IMR-90 (cell line): ENCODE measurements at regions not wholly inside any gene's neighbourhood (a gene's known extent, or its start where the extent isn't known, plus 50 kb on each side); places are given as distances from the start of the nearest gene placed in this dataset.

Source experiments
- ATAC-seq: fragments of 200-7000 bp; cut with Tn5 transposase; 2 replicates; pipeline ENCODE4 v1.9.1; 2020; ENCODE audit warnings: low read depth, mild to moderate bottlenecking, moderate library complexity
- BruUV-seq: library from RNA; stranded (reverse); fragments of 400-500 nt; replicated peaks from 2 replicates; lab custom pipeline; 2021; lab: Mats Ljungman, UMichigan
- CTCF ChIA-PET: fragments of 300-600 bp; formaldehyde crosslinking; extraction: SDS; loops from one replicate; lab custom pipeline; 2021; ENCODE audit warnings: antibody characterized with exemption; lab: Yijun Ruan, JAX
- POLR2A ChIA-PET: fragments of 300-600 bp; sonication (Branson Sonifier 250); formaldehyde crosslinking; loops from one replicate; lab custom pipeline; 2022; ENCODE audit warnings: antibody characterized with exemption; ENCODE audit not compliant: unreplicated experiment; lab: Charles Lee
- DNase-seq: peaks from one replicate; pipeline ENCODE4 v3.0.0; 2013
- H2AFZ ChIP-seq: replicated peaks from 2 replicates; pipeline ENCODE3; 2013; ENCODE audit warnings: low read length, mild to moderate bottlenecking; ENCODE audit not compliant: poor library complexity
- H2AK5ac ChIP-seq: 2 replicates; pipeline ENCODE4 v1.6.1; 2013; ENCODE audit warnings: low read depth, low read length, inconsistent platforms
- H2AK9ac ChIP-seq: replicated peaks from 2 replicates; pipeline ENCODE3; 2013; ENCODE audit warnings: mild to moderate bottlenecking, low read depth, low read length, moderate library complexity; ENCODE audit not compliant: poor library complexity
- H2BK120ac ChIP-seq: 2 replicates; pipeline ENCODE4 v1.6.1; 2013; ENCODE audit warnings: low read depth, low read length, inconsistent platforms
- H2BK15ac ChIP-seq: 3 replicates; pipeline ENCODE4 v1.6.1; 2013; ENCODE audit warnings: low read depth, low read length, inconsistent platforms
- H2BK20ac ChIP-seq: 2 replicates; pipeline ENCODE4 v1.6.1; 2013; ENCODE audit warnings: low read depth, mild to moderate bottlenecking, inconsistent platforms, low read length, moderate library complexity
- H2BK5ac ChIP-seq: 2 replicates; pipeline ENCODE4 v1.6.1; 2013; ENCODE audit warnings: mild to moderate bottlenecking, low read depth, low read length, inconsistent platforms; ENCODE audit not compliant: poor library complexity, severe bottlenecking
- H3K14ac ChIP-seq: replicated peaks from 2 replicates; pipeline ENCODE4 v1.6.1; 2013; ENCODE audit warnings: low read depth, low read length, inconsistent platforms
- H3K18ac ChIP-seq: 2 replicates; pipeline ENCODE4 v1.6.1; 2013; ENCODE audit warnings: low read depth, low read length, control low read depth
- H3K23ac ChIP-seq: 2 replicates; pipeline ENCODE4 v1.6.1; 2013; ENCODE audit warnings: low read depth, low read length, inconsistent platforms
- H3K27ac ChIP-seq: 2 replicates; pipeline ENCODE4 v1.5.1; 2013; ENCODE audit warnings: mild to moderate bottlenecking, control low read depth, low read length; ENCODE audit not compliant: insufficient read depth
- H3K27me3 ChIP-seq: 2 replicates; pipeline ENCODE4 v1.6.1; 2013; ENCODE audit warnings: low read length; ENCODE audit not compliant: control insufficient read depth, insufficient read depth
- H3K36me3 ChIP-seq: 2 replicates; pipeline ENCODE4 v1.6.1; 2013; ENCODE audit warnings: low read length, mixed read lengths; ENCODE audit not compliant: control insufficient read depth, insufficient read depth
- H3K4ac ChIP-seq: 2 replicates; pipeline ENCODE4 v1.6.1; 2013; ENCODE audit warnings: low read depth, low read length, inconsistent platforms
- H3K4me1 ChIP-seq: 2 replicates; pipeline ENCODE4 v1.6.1; 2013; ENCODE audit warnings: low read length, mixed read lengths; ENCODE audit not compliant: control insufficient read depth, insufficient read depth
- H3K4me2 ChIP-seq: 2 replicates; pipeline ENCODE4 v1.6.1; 2013; ENCODE audit warnings: low read depth, mild to moderate bottlenecking, control low read depth, low read length, moderate library complexity
- H3K4me3 ChIP-seq: 2 replicates; pipeline ENCODE4 v1.5.1; 2013; ENCODE audit warnings: low read depth, mild to moderate bottlenecking, control low read depth, low read length, moderate library complexity; ENCODE audit not compliant: insufficient read depth
- H3K56ac ChIP-seq: 2 replicates; pipeline ENCODE4 v1.6.1; 2013; ENCODE audit warnings: low read length, inconsistent platforms; ENCODE audit not compliant: insufficient read depth; ENCODE audit errors: extremely low read depth
- H3K79me1 ChIP-seq, 2 experiments: 2 replicates each; pipeline ENCODE4 v1.6.1; 2013; ENCODE audit warnings: low read length in 2 of 2, inconsistent platforms in 1 of 2, low read depth in 1 of 2
- H3K9ac ChIP-seq: 2 replicates; pipeline ENCODE4 v1.6.1; 2013; ENCODE audit warnings: low read depth, low read length, control low read depth
- H3K9me1 ChIP-seq: 2 replicates; pipeline ENCODE4 v1.6.1; 2013; ENCODE audit warnings: low read length, inconsistent platforms; ENCODE audit not compliant: insufficient read depth
- H3K9me3 ChIP-seq: 2 replicates; pipeline ENCODE4 v1.6.1; 2013; ENCODE audit warnings: low read length; ENCODE audit not compliant: control insufficient read depth, insufficient read depth
- H4K20me1 ChIP-seq: 2 replicates; pipeline ENCODE4 v1.6.1; 2013; ENCODE audit warnings: low read length, inconsistent platforms; ENCODE audit not compliant: insufficient read depth
- H4K5ac ChIP-seq: 2 replicates; pipeline ENCODE4 v1.6.1; 2013; ENCODE audit warnings: mild to moderate bottlenecking, low read depth, low read length, control low read depth
- H4K8ac ChIP-seq, 2 experiments: 2 replicates each; pipeline ENCODE4 v1.6.1; 2013; ENCODE audit warnings: low read depth in 2 of 2, low read length in 2 of 2, control low read depth in 1 of 2, inconsistent platforms in 1 of 2
- H4K91ac ChIP-seq: 2 replicates; pipeline ENCODE4 v1.6.1; 2013; ENCODE audit warnings: low read depth, low read length, inconsistent platforms; ENCODE audit not compliant: insufficient read depth
- WGBS, 2 experiments: methylation state at CpG; one replicate each; pipeline versions ENCODE4 v1.1.5 to v1.1.7; 2013; ENCODE audit warnings: missing lambda C conversion rate in 2 of 2; ENCODE audit not compliant: insufficient read length in 1 of 2; ENCODE audit errors: extremely low coverage in 2 of 2; 5-methylcytosine and 5-hydroxymethylcytosine counted together
- dilution Hi-C: fragments of 300-500 bp; cut with HindIII; formaldehyde crosslinking; loops from one replicate; pipeline ENCODE4 v1.14.3; 2018; ENCODE audit warnings: low sequenced_read_pairs; ENCODE audit not compliant: unreplicated experiment
- in situ Hi-C: fragments of 300-500 bp; cut with MboI; formaldehyde crosslinking; loops from 3 replicates; pipeline ENCODE4 v1.14.3; 2019; ENCODE audit warnings: low sequenced_read_pairs, inconsistent platforms, mixed read lengths
- intact Hi-C: fragments of 100-400 bp; cut with micrococcal nuclease; formaldehyde crosslinking; loops from 2 replicates; pipeline ENCODE4 v1.10.0; 2022
- TF ChIP-seq, protein P1 (sequence below): fragments of 150-350 bp; IDR thresholded peaks from 2 replicates; pipeline ENCODE4 v1.6.1; 2016; ENCODE audit warnings: low read depth, mild to moderate bottlenecking, low read length, moderate library complexity, borderline replicate concordance

DNA sequence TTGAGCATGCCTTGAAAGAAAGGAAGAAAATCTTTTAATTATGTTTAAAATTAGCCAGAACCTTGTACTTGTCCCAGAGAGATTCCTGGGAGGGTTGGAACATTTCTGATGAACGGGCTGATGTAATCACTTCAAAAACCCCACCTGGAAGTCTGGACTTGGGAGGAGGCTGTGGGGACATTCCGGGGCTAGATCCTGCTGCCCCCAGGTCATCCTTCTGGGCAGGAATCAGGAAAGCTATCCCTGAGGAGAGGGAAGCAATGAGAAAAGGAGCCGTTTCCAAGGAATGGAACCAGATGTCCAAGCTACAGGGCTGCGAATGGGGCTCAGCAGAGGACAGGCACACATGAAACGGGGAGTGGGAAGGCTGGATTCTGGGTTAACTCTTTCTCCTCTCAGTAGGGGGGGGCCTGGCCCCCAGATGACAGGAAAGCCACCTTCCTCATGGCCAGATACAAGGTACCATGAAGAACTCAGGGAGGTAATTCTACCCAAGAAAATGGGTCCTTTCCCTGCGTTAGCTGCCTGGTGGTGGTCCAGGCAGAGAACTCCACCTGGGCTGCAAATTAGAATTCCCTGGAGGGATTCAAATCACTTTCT lies 280.1 kb downstream of the TCF7L2 start:
- H2BK15ac ChIP-seq: no peak overlapping the region
- dilution Hi-C loops (no loop called here), in situ Hi-C loops (no loop called here), intact Hi-C loops (no loop called here)
- no peak overlapping the region for H3K4me3 ChIP-seq
- H3K18ac ChIP-seq: no peak overlapping the region
- no peak overlapping the region for H2BK120ac ChIP-seq
- H2AFZ ChIP-seq: no peak overlapping the region
- H3K23ac ChIP-seq: no peak overlapping the region
- TF ChIP-seq, protein P1, sequence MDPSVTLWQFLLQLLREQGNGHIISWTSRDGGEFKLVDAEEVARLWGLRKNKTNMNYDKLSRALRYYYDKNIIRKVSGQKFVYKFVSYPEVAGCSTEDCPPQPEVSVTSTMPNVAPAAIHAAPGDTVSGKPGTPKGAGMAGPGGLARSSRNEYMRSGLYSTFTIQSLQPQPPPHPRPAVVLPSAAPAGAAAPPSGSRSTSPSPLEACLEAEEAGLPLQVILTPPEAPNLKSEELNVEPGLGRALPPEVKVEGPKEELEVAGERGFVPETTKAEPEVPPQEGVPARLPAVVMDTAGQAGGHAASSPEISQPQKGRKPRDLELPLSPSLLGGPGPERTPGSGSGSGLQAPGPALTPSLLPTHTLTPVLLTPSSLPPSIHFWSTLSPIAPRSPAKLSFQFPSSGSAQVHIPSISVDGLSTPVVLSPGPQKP: no peak
- H3K14ac ChIP-seq: no peak overlapping the region
- ChIA-PET CTCF (no interaction called here), POLR2A (no interaction called here)
- H3K79me1 ChIP-seq: no peaks in the 10 kb centered on the region
- H3K36me3 ChIP-seq: no peaks in the 10 kb centered on the region
- ATAC-seq (no peak), DNase-seq (no peak)
- no peak overlapping the region for H4K8ac ChIP-seq
- no peaks in the 10 kb centered on the region for H3K4me1 ChIP-seq
- no peak overlapping the region for H3K27ac ChIP-seq
- no peak overlapping the region for H2BK20ac ChIP-seq
- H2BK5ac ChIP-seq: no peak overlapping the region
- H4K5ac ChIP-seq: no peak overlapping the region
- no peak overlapping the region for H2AK5ac ChIP-seq
- H4K20me1 ChIP-seq: no peaks in the 10 kb centered on the region
- H3K9me1 ChIP-seq: no peaks in the 10 kb centered on the region
- no peak overlapping the region for H3K4me2 ChIP-seq
- H3K9me3 ChIP-seq: no peaks in the 10 kb centered on the region
- WGBS, 2 experiments: 50% methylated on average over 1 of the region's 6 CpGs; no CpG with 5 or more reads in 1 of the 2 experiments
- BruUV-seq: no TSS peak
- no peak overlapping the region for H2AK9ac ChIP-seq
- H3K4ac ChIP-seq: no peak overlapping the region
- H3K27me3 ChIP-seq: peaks cover 14% of the 10 kb centered on the region
- no peak overlapping the region for H4K91ac ChIP-seq
- H3K9ac ChIP-seq: no peak overlapping the region
- no peak overlapping the region for H3K56ac ChIP-seq
